BJ (cell line): ENCODE measurements at regions not wholly inside any gene's neighbourhood (a gene's known extent, or its start where the extent isn't known, plus 50 kb on each side); places are given as distances from the start of the nearest gene placed in this dataset.
"Not testable (repeated sequence)": the region's sequence is repeated elsewhere in the genome, so short reads cannot be mapped to it uniquely, and the experiment has no call there.

ENCODE experiments used
- CTCF ChIA-PET: fragments of 350-600 bp; formaldehyde crosslinking; extraction: SDS; loops from one replicate; lab custom pipeline; 2021; ENCODE audit warnings: antibody characterized with exemption, inconsistent platforms; lab: Yijun Ruan, JAX
- POLR2A ChIA-PET: fragments of 300-600 bp; sonication (Branson Sonifier 250); formaldehyde crosslinking; extraction: SDS; loops from one replicate; lab custom pipeline; 2021; ENCODE audit warnings: antibody characterized with exemption; lab: Charles Lee
- DNase-seq: peaks from one replicate; pipeline ENCODE4 v3.0.0-alpha.2; 2011; ENCODE audit warnings: low read depth
- H3K27me3 ChIP-seq: 2 replicates; pipeline ENCODE4 v1.6.0; 2011; ENCODE audit warnings: low read length; ENCODE audit not compliant: control insufficient read depth, insufficient read depth
- H3K36me3 ChIP-seq: 2 replicates; pipeline ENCODE4 v1.5.1; 2011; ENCODE audit warnings: low read length; ENCODE audit not compliant: control insufficient read depth, insufficient read depth
- H3K4me3 ChIP-seq: 2 replicates; pipeline ENCODE4 v1.5.1; 2011; ENCODE audit warnings: low read depth, mild to moderate bottlenecking, control low read depth, low read length
- CTCF ChIP-seq: IDR thresholded peaks from 2 replicates; pipeline ENCODE4 v1.5.1; 2011; ENCODE audit warnings: low read depth, mild to moderate bottlenecking, control low read depth, inconsistent platforms, low read length, moderate library complexity; ENCODE audit not compliant: insufficient read depth

DNA sequence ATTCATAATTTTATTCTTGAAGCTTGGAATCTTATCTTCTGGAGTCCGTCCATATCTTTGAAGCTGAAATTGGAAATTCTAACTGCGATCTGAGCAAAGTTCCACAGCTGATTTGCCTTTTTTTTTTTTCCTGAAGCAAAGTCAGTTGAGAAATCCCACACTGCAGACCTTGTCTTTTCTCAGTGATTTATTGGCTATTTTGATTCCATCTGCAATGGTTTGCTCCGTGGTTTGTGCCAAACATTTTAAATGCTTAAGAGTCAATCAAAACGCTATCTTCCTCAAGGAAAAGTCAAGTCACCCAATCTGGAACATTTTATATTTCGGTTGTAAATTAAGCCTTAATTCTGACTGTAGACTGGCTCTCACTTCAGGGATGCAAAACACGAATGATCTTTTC lies 88.2 kb upstream of the GRIK1 start:
- no peak overlapping the region for H3K4me3 ChIP-seq

DNA sequence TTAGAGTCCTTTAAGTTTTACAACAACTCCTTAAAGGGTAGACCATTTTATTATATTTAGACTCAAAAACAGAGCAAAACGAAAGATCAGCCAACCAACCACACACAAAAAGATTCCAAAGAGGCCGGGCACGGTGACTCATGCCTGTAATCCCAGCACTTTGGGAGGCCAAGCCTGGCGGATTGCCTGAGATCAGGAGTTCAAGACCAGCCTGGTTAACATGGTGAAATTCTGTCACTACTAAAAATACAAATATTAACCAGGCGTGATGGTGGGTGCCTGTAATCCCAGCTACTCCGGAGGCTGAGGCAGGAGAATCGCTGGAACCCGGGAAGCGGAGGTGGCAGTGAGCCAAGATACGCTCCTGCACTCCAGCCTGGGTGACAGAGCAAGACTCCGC lies 83.3 kb upstream of the GRIK1 start:
- POLR2A ChIA-PET, H3K36me3 ChIP-seq, H3K4me3 ChIP-seq, DNase-seq, CTCF ChIA-PET, H3K27me3 ChIP-seq: not testable (repeated sequence)

More for the DNA sequence above, 88.2 kb upstream of the GRIK1 start:
- Histone ChIP-seq H3K27me3 (no peaks in the 10 kb centered on the region), H3K36me3 (no peaks in the 10 kb centered on the region)
- no peak for DNase-seq
- ChIA-PET CTCF (no interaction called here), POLR2A (no interaction called here)
- no peak for TF ChIP-seq CTCF

DNA sequence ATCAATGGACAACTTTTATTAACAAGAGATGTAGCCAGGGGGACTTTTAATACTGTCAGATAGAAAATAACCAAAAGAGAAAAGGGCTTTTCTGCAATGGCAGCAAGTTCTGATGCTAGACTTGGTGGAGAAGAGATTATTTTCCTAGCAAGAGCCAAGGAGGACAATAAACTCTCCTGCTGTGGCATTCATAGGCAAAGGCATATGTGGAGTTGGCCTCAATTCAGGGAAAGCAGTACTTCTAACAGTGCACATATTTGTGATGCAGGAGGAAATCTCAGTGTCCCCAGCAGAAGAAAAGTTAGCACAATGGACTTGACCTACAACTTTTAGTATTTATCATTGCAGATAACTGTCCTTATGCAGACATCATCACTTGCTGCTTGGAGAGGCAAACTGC lies 75.1 kb upstream of the GRIK1 start:
- TF ChIP-seq CTCF: no peak
- CTCF ChIA-PET: no interaction called here
- Histone ChIP-seq H3K4me3 (no peak overlapping the region), H3K27me3 (no peaks in the 10 kb centered on the region), H3K36me3 (no peaks in the 10 kb centered on the region)
- POLR2A ChIA-PET: no interaction called here
- DNase-seq: no peak

DNA sequence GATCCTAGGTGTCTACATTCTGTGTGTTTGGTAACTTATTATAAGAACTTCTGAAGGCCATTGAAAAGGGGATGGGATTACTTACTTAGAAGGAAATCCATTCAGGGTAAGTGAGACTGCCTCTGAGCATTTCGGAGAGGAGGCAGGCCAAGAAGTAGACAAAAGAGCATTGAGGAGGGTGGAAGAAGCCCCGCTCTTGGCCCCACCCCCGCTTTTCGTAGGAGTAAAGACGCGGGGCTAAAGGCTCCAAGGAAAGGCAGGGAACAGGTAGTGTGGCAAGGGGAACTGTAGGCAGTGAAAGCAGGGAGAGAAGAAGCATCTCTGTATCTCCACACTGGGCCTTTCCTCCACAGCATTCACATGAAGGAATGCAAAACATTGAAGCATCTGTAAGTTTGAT lies 51.8 kb upstream of the GRIK1 start:
- Histone ChIP-seq H3K27me3 (no peaks in the 10 kb centered on the region), H3K36me3 (no peaks in the 10 kb centered on the region), H3K4me3 (no peak overlapping the region)
- no peak for TF ChIP-seq CTCF
- DNase-seq: no peak
- ChIA-PET POLR2A (no interaction called here), CTCF (no interaction called here)

DNA sequence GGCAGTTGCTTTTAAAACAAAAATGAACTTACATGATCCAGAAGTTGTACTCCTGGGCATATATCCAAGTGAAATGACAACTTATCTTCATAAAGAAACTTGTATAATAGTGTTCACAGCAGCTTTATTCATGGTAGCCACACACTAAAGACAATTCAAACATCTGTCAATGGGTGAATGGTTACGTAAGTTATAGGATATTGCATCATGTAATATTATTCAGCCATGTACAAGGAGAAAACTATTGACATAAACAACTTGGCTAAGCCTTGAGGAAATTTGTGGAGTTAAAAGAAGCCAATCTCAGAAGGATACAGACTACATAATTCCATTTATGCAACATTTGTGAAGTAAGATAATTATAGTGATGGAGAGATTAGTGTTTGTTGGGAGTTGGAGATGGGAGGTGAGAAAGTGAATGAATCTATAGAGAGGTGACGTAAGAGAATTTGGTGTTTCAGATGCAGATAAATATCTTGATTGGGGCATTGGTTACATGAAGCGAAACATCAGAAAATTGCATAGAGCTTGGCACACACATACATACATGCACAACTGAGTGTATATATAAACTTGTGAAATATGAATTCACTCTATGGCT lies 49.9 kb upstream of the GRIK1 start:
- H3K27me3 ChIP-seq: no peaks in the 10 kb centered on the region
- H3K36me3 ChIP-seq: no peaks in the 10 kb centered on the region
- H3K4me3 ChIP-seq: no peak overlapping the region
- no peak for TF ChIP-seq CTCF
- DNase-seq: no peak
- ChIA-PET POLR2A (no interaction called here), CTCF (no interaction called here)
